A673 (cell line): ENCODE measurements at regions not wholly inside any gene's neighbourhood (a gene's known extent, or its start where the extent isn't known, plus 50 kb on each side); places are given as distances from the start of the nearest gene placed in this dataset.
A peak's percentile ranks its signal among the peaks of the same experiment; 100 is the strongest.

Experiments
- BruUV-seq: library from RNA; stranded (reverse); fragments of 400-500 nt; replicated peaks from 2 replicates; lab custom pipeline; 2021; lab: Mats Ljungman, UMichigan
- CTCF ChIA-PET: fragments of 300-600 bp; sonication (Branson Sonifier 250); formaldehyde crosslinking; loops from one replicate; lab custom pipeline; 2022; ENCODE audit warnings: antibody characterized with exemption; lab: Charles Lee
- POLR2A ChIA-PET: fragments of 300-600 bp; sonication (Branson Sonifier 250); formaldehyde crosslinking; loops from one replicate; lab custom pipeline; 2022; ENCODE audit warnings: antibody characterized with exemption; ENCODE audit not compliant: low non-redundant PET; lab: Charles Lee
- DNase-seq: peaks from one replicate; pipeline ENCODE4 v3.0.0-alpha.2; 2015; ENCODE audit warnings: low spot score
- H3K27ac ChIP-seq: fragments of 200-600 bp; sonication (generic); 2 replicates; pipeline ENCODE4 v1.5.1; 2016; ENCODE audit warnings: mixed run types, low read depth, mild to moderate bottlenecking, mixed read lengths, antibody characterized with exemption, low read length; ENCODE audit not compliant: poor library complexity, severe bottlenecking
- H3K27me3 ChIP-seq: fragments of 200-600 bp; sonication (generic); replicated peaks from 2 replicates; pipeline ENCODE4 v1.6.1; 2017; ENCODE audit warnings: mixed run types, low read depth, mild to moderate bottlenecking, mixed read lengths, antibody characterized with exemption, low read length; ENCODE audit not compliant: insufficient read depth, poor library complexity
- H3K36me3 ChIP-seq: fragments of 200-600 bp; sonication (generic); 2 replicates; pipeline ENCODE4 v1.6.1; 2016; ENCODE audit warnings: mixed run types, mild to moderate bottlenecking, mixed read lengths, antibody characterized with exemption, low read length; ENCODE audit not compliant: insufficient read depth, poor library complexity, severe bottlenecking
- H3K4me1 ChIP-seq: fragments of 200-600 bp; sonication (generic); 2 replicates; pipeline ENCODE4 v1.6.1; 2017; ENCODE audit warnings: mixed run types, mild to moderate bottlenecking, mixed read lengths, antibody characterized with exemption, low read length; ENCODE audit not compliant: insufficient read depth, poor library complexity, severe bottlenecking
- H3K4me3 ChIP-seq: fragments of 200-600 bp; sonication (generic); 2 replicates; pipeline ENCODE4 v1.5.1; 2016; ENCODE audit warnings: low read depth, mixed run types, mild to moderate bottlenecking, mixed read lengths, low read length; ENCODE audit not compliant: poor library complexity, severe bottlenecking
- H3K9me3 ChIP-seq: fragments of 200-600 bp; sonication (generic); 2 replicates; pipeline ENCODE4 v1.6.1; 2016; ENCODE audit warnings: mixed run types, low read depth, mild to moderate bottlenecking, mixed read lengths, antibody characterized with exemption, low read length; ENCODE audit not compliant: poor library complexity, severe bottlenecking
- EZH2 ChIP-seq: fragments of 200-600 bp; sonication (generic); IDR thresholded peaks from 2 replicates; pipeline ENCODE4 v1.6.1; 2017; ENCODE audit warnings: borderline replicate concordance, low read depth, mild to moderate bottlenecking, mixed read lengths, antibody characterized with exemption, low read length; ENCODE audit not compliant: poor library complexity, severe bottlenecking
- intact Hi-C: fragments of 100-400 bp; cut with micrococcal nuclease; formaldehyde crosslinking; loops from one replicate; pipeline ENCODE4 v1.10.0; 2022; ENCODE audit not compliant: unreplicated experiment
- TF ChIP-seq, protein P1 (sequence below): fragments of 300-800, 200-600 bp; sonication (generic); conservative IDR thresholded peaks from 2 replicates; pipeline ENCODE4 v1.5.1; 2017; ENCODE audit warnings: low read depth, mild to moderate bottlenecking, antibody characterized with exemption, low read length, moderate library complexity, mixed read lengths

DNA sequence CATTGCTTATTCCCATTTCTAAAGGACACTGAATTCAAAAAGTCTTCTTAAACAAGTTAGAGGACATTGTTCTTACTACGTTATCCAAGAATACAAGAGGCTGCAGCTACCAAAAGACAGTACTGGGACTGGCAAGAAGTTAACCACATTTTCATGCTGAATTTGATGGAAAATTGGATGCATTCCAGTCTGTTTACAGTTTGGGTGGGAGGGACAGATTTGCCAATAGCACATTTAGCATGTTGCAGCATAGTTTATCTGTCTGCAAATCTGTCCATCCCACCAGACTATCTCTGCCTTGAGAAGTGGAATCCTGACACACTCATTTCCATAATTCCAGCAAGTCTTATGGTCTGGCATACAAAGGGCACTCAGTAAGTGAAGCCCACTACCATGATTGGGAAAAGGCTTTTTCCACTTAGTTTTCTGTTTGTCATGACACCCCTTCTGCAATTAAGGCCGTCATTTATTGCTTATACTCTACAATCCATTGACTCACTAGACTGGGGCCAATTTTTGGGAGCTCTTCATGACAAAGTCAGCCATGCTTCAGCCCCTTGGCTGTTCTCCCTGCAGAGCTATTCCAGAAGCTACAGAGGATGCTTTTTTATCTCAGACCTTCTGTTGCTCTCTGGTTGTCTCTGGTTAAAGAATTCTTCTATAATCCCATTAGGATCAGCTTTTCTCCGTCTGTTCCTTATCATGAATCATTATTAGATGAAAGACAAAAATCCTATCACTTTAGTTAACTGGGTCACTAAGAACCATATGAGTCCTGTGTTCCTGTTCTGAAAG lies 355.8 kb upstream of the PTBP2 start:
- no peaks in the 10 kb centered on the region for H3K9me3 ChIP-seq
- peak; percentile 25 for DNase-seq
- no peak overlapping the region for H3K27ac ChIP-seq
- TF ChIP-seq EZH2, result no peak
- TF ChIP-seq, protein P1, sequence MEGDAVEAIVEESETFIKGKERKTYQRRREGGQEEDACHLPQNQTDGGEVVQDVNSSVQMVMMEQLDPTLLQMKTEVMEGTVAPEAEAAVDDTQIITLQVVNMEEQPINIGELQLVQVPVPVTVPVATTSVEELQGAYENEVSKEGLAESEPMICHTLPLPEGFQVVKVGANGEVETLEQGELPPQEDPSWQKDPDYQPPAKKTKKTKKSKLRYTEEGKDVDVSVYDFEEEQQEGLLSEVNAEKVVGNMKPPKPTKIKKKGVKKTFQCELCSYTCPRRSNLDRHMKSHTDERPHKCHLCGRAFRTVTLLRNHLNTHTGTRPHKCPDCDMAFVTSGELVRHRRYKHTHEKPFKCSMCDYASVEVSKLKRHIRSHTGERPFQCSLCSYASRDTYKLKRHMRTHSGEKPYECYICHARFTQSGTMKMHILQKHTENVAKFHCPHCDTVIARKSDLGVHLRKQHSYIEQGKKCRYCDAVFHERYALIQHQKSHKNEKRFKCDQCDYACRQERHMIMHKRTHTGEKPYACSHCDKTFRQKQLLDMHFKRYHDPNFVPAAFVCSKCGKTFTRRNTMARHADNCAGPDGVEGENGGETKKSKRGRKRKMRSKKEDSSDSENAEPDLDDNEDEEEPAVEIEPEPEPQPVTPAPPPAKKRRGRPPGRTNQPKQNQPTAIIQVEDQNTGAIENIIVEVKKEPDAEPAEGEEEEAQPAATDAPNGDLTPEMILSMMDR, result no peak
- H3K27me3 ChIP-seq, result no peaks in the 10 kb centered on the region
- H3K36me3 ChIP-seq, result no peaks in the 10 kb centered on the region
- no TSS peak for BruUV-seq
- peaks cover 8% of the 10 kb centered on the region for H3K4me1 ChIP-seq
- intact Hi-C loops, result no loop called here
- ChIA-PET POLR2A (no interaction called here), CTCF (no interaction called here)
- H3K4me3 ChIP-seq, result no peak overlapping the region

DNA sequence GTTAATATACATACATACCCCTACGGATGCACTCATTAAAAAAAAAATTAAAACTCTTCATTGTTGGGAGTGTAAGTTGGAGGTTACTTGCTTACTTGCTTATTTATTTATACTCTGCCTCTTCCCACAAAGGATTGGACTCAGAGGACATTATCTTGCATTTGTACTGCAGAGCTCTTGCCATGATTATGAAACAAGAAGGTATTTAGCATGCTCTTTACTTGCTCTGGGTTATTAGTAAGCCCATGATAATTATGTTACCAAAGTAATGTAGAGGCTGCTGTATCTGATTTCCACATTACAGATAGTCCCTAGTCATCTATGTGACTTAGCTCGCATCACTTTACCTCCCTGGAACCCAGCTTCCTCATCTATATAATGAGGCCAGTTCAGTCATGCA lies 355.1 kb upstream of the PTBP2 start:
- intact Hi-C loops, result no loop called here
- Histone ChIP-seq H3K36me3 (no peaks in the 10 kb centered on the region), H3K27ac (no peak overlapping the region), H3K27me3 (no peaks in the 10 kb centered on the region), H3K4me1 (peaks cover 8% of the 10 kb centered on the region), H3K9me3 (no peaks in the 10 kb centered on the region), H3K4me3 (no peak overlapping the region)
- TF ChIP-seq, protein P1, result no peak
- no peak for TF ChIP-seq EZH2
- ChIA-PET CTCF (no interaction called here), POLR2A (no interaction called here)
- no peak for DNase-seq
- BruUV-seq, result no TSS peak

DNA sequence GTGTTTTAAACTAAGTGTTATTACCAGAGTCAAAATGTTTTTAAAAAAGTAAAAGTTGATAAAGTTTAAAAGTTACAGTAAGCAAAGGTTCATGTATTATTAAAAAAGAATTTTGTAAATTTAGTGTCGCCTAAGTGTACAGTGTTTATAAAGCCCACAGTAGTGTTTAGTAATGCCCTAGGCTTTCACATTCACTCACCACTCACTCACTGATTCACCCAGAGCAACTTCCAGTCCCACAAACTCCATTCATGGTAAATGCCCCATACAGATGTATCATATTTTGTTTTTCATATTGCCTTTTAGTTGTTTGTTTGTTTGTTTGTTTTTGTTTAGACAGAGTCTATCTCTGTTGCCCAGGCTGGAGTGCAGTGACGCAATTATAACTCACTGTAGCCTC lies 353.8 kb upstream of the PTBP2 start:
- POLR2A ChIA-PET, result no interaction called here
- no peaks in the 10 kb centered on the region for H3K36me3 ChIP-seq
- peaks cover 8% of the 10 kb centered on the region for H3K4me1 ChIP-seq
- no peaks in the 10 kb centered on the region for H3K27me3 ChIP-seq
- TF ChIP-seq, protein P1, result no peak
- no peak for TF ChIP-seq EZH2
- DNase-seq, result no peak
- CTCF ChIA-PET, result no interaction called here
- H3K4me3 ChIP-seq, result no peak overlapping the region
- no peak overlapping the region for H3K27ac ChIP-seq
- BruUV-seq, result no TSS peak
- no peaks in the 10 kb centered on the region for H3K9me3 ChIP-seq
- intact Hi-C loops, result no loop called here
